Mesodermal cell (in vitro differentiated cells): ENCODE measurements at regions not wholly inside any gene's neighbourhood (a gene's known extent, or its start where the extent isn't known, plus 50 kb on each side); places are given as distances from the start of the nearest gene placed in this dataset.

Experiments used
- H3K27ac ChIP-seq: 2 replicates; pipeline ENCODE4 v1.7.0; 2013; ENCODE audit warnings: mild to moderate bottlenecking, low read depth, low read length, moderate library complexity; ENCODE audit not compliant: severe bottlenecking
- H3K36me3 ChIP-seq: 2 replicates; pipeline ENCODE4 v1.7.1; 2013; ENCODE audit warnings: mild to moderate bottlenecking, low read length, moderate library complexity; ENCODE audit not compliant: control insufficient read depth, insufficient read depth
- H3K4me1 ChIP-seq: one replicate; pipeline ENCODE4 v1.7.1; 2013; ENCODE audit warnings: mild to moderate bottlenecking, low read length; ENCODE audit not compliant: insufficient read depth, control insufficient read depth, poor library complexity, severe bottlenecking
- H3K4me3 ChIP-seq: 2 replicates; pipeline ENCODE4 v1.7.0; 2013; ENCODE audit warnings: low read length, control low read depth, mild to moderate bottlenecking; ENCODE audit not compliant: insufficient read depth, poor library complexity, severe bottlenecking; ENCODE audit errors: extremely low read depth
- H3K9me3 ChIP-seq: 2 replicates; pipeline ENCODE4 v1.7.1; 2013; ENCODE audit warnings: mild to moderate bottlenecking, low read length, moderate library complexity; ENCODE audit not compliant: control insufficient read depth
- WGBS, 2 experiments: methylation state at CpG; one replicate each; pipeline ENCODE4 v1.1.5; 2013; ENCODE audit warnings: missing lambda C conversion rate in 2 of 2; ENCODE audit not compliant: insufficient coverage in 2 of 2; 5-methylcytosine and 5-hydroxymethylcytosine counted together

- WGBS, 2 experiments: 88 to 94% methylated on average over 2 of the region's 2 CpGs
- H3K36me3 ChIP-seq: no peaks in the 10 kb centered on the region
- H3K4me3 ChIP-seq: no peak overlapping the region
- H3K4me1 ChIP-seq: no peaks in the 10 kb centered on the region
- H3K27ac ChIP-seq: no peak overlapping the region
- no peaks in the 10 kb centered on the region for H3K9me3 ChIP-seq
Measured at GRCh38 chr10:36366065-36366464, 724.0 kb upstream of the FZD8 start.

GRCh38 chr10:36362257-36362656 is 720.2 kb upstream of the FZD8 start:
- Histone ChIP-seq H3K27ac (no peak overlapping the region), H3K36me3 (no peaks in the 10 kb centered on the region), H3K4me1 (no peaks in the 10 kb centered on the region), H3K4me3 (no peak overlapping the region), H3K9me3 (no peaks in the 10 kb centered on the region)
- 86 to 88% methylated on average over 1 to 2 of the region's 2 CpGs for WGBS, 2 experiments

GRCh38 chr10:36358736-36359135 is 716.6 kb upstream of the FZD8 start:
- Histone ChIP-seq H3K4me1 (no peaks in the 10 kb centered on the region), H3K4me3 (no peak overlapping the region), H3K9me3 (no peaks in the 10 kb centered on the region), H3K27ac (no peak overlapping the region), H3K36me3 (no peaks in the 10 kb centered on the region)
- WGBS, 2 experiments: 100% methylated on average over 1 of the region's 3 CpGs

- no peaks in the 10 kb centered on the region for H3K9me3 ChIP-seq
- H3K4me1 ChIP-seq: peaks cover 6% of the 10 kb centered on the region
- H3K27ac ChIP-seq: no peak overlapping the region
- H3K36me3 ChIP-seq: no peaks in the 10 kb centered on the region
- no peak overlapping the region for H3K4me3 ChIP-seq
- no CpG with 5 or more reads among the region's 2 CpGs for WGBS, 2 experiments
Measured at GRCh38 chr10:36354633-36355032, 712.5 kb upstream of the FZD8 start.

GRCh38 chr10:36351159-36351558 is 709.1 kb upstream of the FZD8 start:
- H3K36me3 ChIP-seq: no peaks in the 10 kb centered on the region
- WGBS, 2 experiments: 80% methylated on average over 1 of the region's 2 CpGs; no CpG with 5 or more reads in 1 of the 2 experiments
- no peak overlapping the region for H3K4me3 ChIP-seq
- no peak overlapping the region for H3K27ac ChIP-seq
- H3K4me1 ChIP-seq: peaks cover 12% of the 10 kb centered on the region
- H3K9me3 ChIP-seq: no peaks in the 10 kb centered on the region

- Histone ChIP-seq H3K4me3 (no peak overlapping the region), H3K4me1 (peaks cover 12% of the 10 kb centered on the region), H3K9me3 (no peaks in the 10 kb centered on the region), H3K36me3 (no peaks in the 10 kb centered on the region), H3K27ac (peak overlapping the region; percentile 76)
- WGBS, 2 experiments: 80 to 93% methylated on average over 3 to 7 of the region's 8 CpGs
Measured at GRCh38 chr10:36349445-36350078, 707.5 kb upstream of the FZD8 start.

- Histone ChIP-seq H3K27ac (no peak overlapping the region), H3K4me1 (peaks cover 12% of the 10 kb centered on the region), H3K9me3 (no peaks in the 10 kb centered on the region), H3K4me3 (no peak overlapping the region), H3K36me3 (no peaks in the 10 kb centered on the region)
Measured at GRCh38 chr10:36345807-36346206, 703.7 kb upstream of the FZD8 start.

GRCh38 chr10:36345175-36345533 is 703.1 kb upstream of the FZD8 start:
- Histone ChIP-seq H3K4me1 (peaks cover 12% of the 10 kb centered on the region), H3K9me3 (no peaks in the 10 kb centered on the region), H3K4me3 (no peak overlapping the region), H3K36me3 (no peaks in the 10 kb centered on the region), H3K27ac (no peak overlapping the region)
- no CpG with 5 or more reads among the region's 1 CpG for WGBS, 2 experiments

GRCh38 chr10:36344240-36345174 is 702.4 kb upstream of the FZD8 start:
- H3K27ac ChIP-seq: no peak overlapping the region
- H3K4me3 ChIP-seq: no peak overlapping the region
- no peaks in the 10 kb centered on the region for H3K9me3 ChIP-seq
- H3K4me1 ChIP-seq: peaks cover 5% of the 10 kb centered on the region
- no peaks in the 10 kb centered on the region for H3K36me3 ChIP-seq
- 83% methylated on average over 1 of the region's 6 CpGs; no CpG with 5 or more reads in 1 of the 2 experiments for WGBS, 2 experiments

- 79 to 81% methylated on average over 2 of the region's 2 CpGs for WGBS, 2 experiments
Measured at GRCh38 chr10:36342781-36343180, 700.7 kb upstream of the FZD8 start.

GRCh38 chr10:36341471-36341870 is 699.4 kb upstream of the FZD8 start:
- Histone ChIP-seq H3K9me3 (no peaks in the 10 kb centered on the region), H3K27ac (no peak overlapping the region), H3K4me1 (no peaks in the 10 kb centered on the region), H3K36me3 (no peaks in the 10 kb centered on the region), H3K4me3 (no peak overlapping the region)
- no CpG with 5 or more reads among the region's 1 CpG for WGBS, 2 experiments

More at GRCh38 chr10:36342781-36343180, 700.7 kb upstream of the FZD8 start:
- Histone ChIP-seq H3K9me3 (no peaks in the 10 kb centered on the region), H3K4me1 (no peaks in the 10 kb centered on the region), H3K27ac (no peak overlapping the region), H3K36me3 (no peaks in the 10 kb centered on the region), H3K4me3 (no peak overlapping the region)
